ENCODE measurements at regions not wholly inside any gene's neighbourhood (a gene's known extent, or its start where the extent isn't known, plus 50 kb on each side); places are given as distances from the start of the nearest gene placed in this dataset.

DNA sequence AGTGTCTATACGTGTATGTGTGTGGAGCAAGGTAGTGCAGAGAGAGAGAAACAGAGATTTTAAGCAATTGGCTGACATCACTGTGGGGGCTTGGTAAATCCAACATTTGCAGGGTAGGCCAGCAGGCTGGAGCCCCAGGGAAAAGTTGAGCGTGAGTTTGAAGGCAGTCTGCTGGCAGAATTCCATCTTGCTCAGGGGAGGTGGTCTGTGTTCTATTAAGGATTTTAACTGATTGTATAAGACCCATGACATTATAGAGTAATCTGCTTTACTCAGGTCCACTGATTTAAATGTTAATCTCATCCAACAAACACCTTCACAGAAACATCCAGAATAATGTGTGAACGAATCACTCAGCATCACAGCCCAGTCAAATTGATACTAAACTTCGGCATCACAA is 912.9 kb downstream of the GRM8 start:
- TF ChIP-seq, protein P1, sequence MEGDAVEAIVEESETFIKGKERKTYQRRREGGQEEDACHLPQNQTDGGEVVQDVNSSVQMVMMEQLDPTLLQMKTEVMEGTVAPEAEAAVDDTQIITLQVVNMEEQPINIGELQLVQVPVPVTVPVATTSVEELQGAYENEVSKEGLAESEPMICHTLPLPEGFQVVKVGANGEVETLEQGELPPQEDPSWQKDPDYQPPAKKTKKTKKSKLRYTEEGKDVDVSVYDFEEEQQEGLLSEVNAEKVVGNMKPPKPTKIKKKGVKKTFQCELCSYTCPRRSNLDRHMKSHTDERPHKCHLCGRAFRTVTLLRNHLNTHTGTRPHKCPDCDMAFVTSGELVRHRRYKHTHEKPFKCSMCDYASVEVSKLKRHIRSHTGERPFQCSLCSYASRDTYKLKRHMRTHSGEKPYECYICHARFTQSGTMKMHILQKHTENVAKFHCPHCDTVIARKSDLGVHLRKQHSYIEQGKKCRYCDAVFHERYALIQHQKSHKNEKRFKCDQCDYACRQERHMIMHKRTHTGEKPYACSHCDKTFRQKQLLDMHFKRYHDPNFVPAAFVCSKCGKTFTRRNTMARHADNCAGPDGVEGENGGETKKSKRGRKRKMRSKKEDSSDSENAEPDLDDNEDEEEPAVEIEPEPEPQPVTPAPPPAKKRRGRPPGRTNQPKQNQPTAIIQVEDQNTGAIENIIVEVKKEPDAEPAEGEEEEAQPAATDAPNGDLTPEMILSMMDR (IDR thresholded peaks at IDR 0.05) = no peak
- no peak for TF ChIP-seq POLR2A (IDR thresholded peaks at IDR 0.05)
